WTC11 (cell line): ENCODE measurements at regions not wholly inside any gene's neighbourhood (a gene's known extent, or its start where the extent isn't known, plus 50 kb on each side); places are given as distances from the start of the nearest gene placed in this dataset.

Experiments used
- ATAC-seq: fragments of 200-7000 bp; cut with Tn5 transposase; 2 replicates; pipeline ENCODE4 v1.10.0; 2021; ENCODE audit warnings: mild to moderate bottlenecking, moderate library complexity
- CTCF ChIA-PET: fragments of 300-600 bp; sonication (Branson Sonifier 250); formaldehyde crosslinking; loops from one replicate; lab custom pipeline; 2021; ENCODE audit warnings: antibody characterized with exemption; lab: Charles Lee
- POLR2A ChIA-PET: fragments of 350-600 bp; sonication (Branson Sonifier 250); formaldehyde crosslinking; loops from one replicate; lab custom pipeline; 2021; ENCODE audit warnings: antibody characterized with exemption; lab: Charles Lee
- DNase-seq: peaks from one replicate; pipeline ENCODE4 v3.0.0; 2021; ENCODE audit warnings: low spot score
- H3K27ac Mint-ChIP-seq: 2 replicates; pipeline ENCODE4 v1.8.0; 2021; ENCODE audit warnings: mixed read lengths
- H3K27me3 Mint-ChIP-seq: 2 replicates; pipeline ENCODE4 v1.8.0; 2021; ENCODE audit warnings: low read depth, mild to moderate bottlenecking, moderate library complexity, mixed read lengths
- H3K36me3 Mint-ChIP-seq: 2 replicates; pipeline ENCODE4 v1.8.0; 2021; ENCODE audit warnings: mixed read lengths
- H3K4me1 Mint-ChIP-seq: 2 replicates; pipeline ENCODE4 v1.8.0; 2022; ENCODE audit warnings: mixed read lengths
- H3K4me3 Mint-ChIP-seq: 2 replicates; pipeline ENCODE4 v1.8.0; 2021; ENCODE audit warnings: mild to moderate bottlenecking, moderate library complexity, mixed read lengths
- H3K9me3 Mint-ChIP-seq: 2 replicates; pipeline ENCODE4 v1.8.0; 2021; ENCODE audit warnings: mixed read lengths
- CBFB ChIP-seq: sonication (generic); formaldehyde crosslinking; IDR thresholded peaks from 2 replicates; pipeline ENCODE4 v1.8.1; 2022; ENCODE audit warnings: mild to moderate bottlenecking, low read depth, missing genetic modification reagents
- E2F1 ChIP-seq: sonication (generic); formaldehyde crosslinking; IDR thresholded peaks from 2 replicates; pipeline ENCODE4 v1.8.0; 2022; ENCODE audit warnings: mild to moderate bottlenecking, missing genetic modification reagents
- ELF4 ChIP-seq: sonication (generic); formaldehyde crosslinking; IDR thresholded peaks from 2 replicates; pipeline ENCODE4 v1.8.1; 2022; ENCODE audit warnings: low read depth, mild to moderate bottlenecking, moderate library complexity, missing genetic modification reagents
- FOXP1 ChIP-seq: sonication (generic); formaldehyde crosslinking; IDR thresholded peaks from 2 replicates; pipeline ENCODE4 v1.8.0; 2022; ENCODE audit warnings: missing genetic modification reagents, mild to moderate bottlenecking, moderate library complexity, borderline replicate concordance
- GRHL2 ChIP-seq: fragments of 250-450 bp; sonication (Bioruptor Pico); IDR thresholded peaks from 2 replicates; pipeline ENCODE4 v1.8.0; 2022; ENCODE audit warnings: mild to moderate bottlenecking, moderate library complexity; ENCODE audit not compliant: insufficient replicate concordance, severe bottlenecking
- IRF1 ChIP-seq: sonication (generic); formaldehyde crosslinking; IDR thresholded peaks from 2 replicates; pipeline ENCODE4 v1.8.0; 2023; ENCODE audit warnings: missing genetic modification reagents
- MXD4 ChIP-seq: fragments of 250-450 bp; sonication (Bioruptor Pico); IDR thresholded peaks from 2 replicates; pipeline ENCODE4 v1.8.0; 2021; ENCODE audit warnings: mild to moderate bottlenecking, moderate library complexity, borderline replicate concordance
- MYBL2 ChIP-seq: sonication (generic); formaldehyde crosslinking; IDR thresholded peaks from 2 replicates; pipeline ENCODE4 v1.8.1; 2023; ENCODE audit warnings: mild to moderate bottlenecking, moderate library complexity, missing genetic modification reagents
- PRDM15 ChIP-seq: sonication (generic); formaldehyde crosslinking; IDR thresholded peaks from 2 replicates; pipeline ENCODE4 v1.8.0; 2022; ENCODE audit warnings: missing genetic modification reagents
- SOX15 ChIP-seq: fragments of 250-450 bp; sonication (Bioruptor Pico); IDR thresholded peaks from 2 replicates; pipeline ENCODE4 v1.9.0; 2021; ENCODE audit warnings: mild to moderate bottlenecking
- USF2 ChIP-seq: sonication (generic); formaldehyde crosslinking; IDR thresholded peaks from 2 replicates; pipeline ENCODE4 v1.8.1; 2023; ENCODE audit warnings: mild to moderate bottlenecking, missing genetic modification reagents, moderate library complexity
- ZNF281 ChIP-seq: sonication (generic); formaldehyde crosslinking; IDR thresholded peaks from 2 replicates; pipeline ENCODE4 v1.8.0; 2023; ENCODE audit warnings: mild to moderate bottlenecking, missing genetic modification reagents
- ZNF532 ChIP-seq: fragments of 250-450 bp; sonication (Bioruptor Pico); IDR thresholded peaks from 2 replicates; pipeline ENCODE4 v1.9.0; 2021; ENCODE audit warnings: mild to moderate bottlenecking, borderline replicate concordance
- ZSCAN18 ChIP-seq: fragments of 250-450 bp; sonication (Bioruptor Pico); IDR thresholded peaks from 2 replicates; pipeline ENCODE4 v2.1.2; 2022; ENCODE audit warnings: mild to moderate bottlenecking, moderate library complexity

- TF ChIP-seq ZNF281 (CRISPR knock-in tag) (no peak), IRF1 (CRISPR knock-in tag) (no peak), GRHL2 (CRISPR knock-in tag) (no peak), PRDM15 (no peak), ZNF532 (CRISPR knock-in tag) (no peak), E2F1 (no peak), USF2 (no peak), CBFB (CRISPR knock-in tag) (no peak), ELF4 (CRISPR knock-in tag) (no peak), SOX15 (no peak), ZSCAN18 (CRISPR knock-in tag) (no peak), MYBL2 (no peak), MXD4 (no peak), FOXP1 (CRISPR knock-in tag) (no peak)
- TF ChIP-seq, all 79 proteins: peak for 0
- no peak overlapping the region for H3K27ac Mint-ChIP-seq
- H3K4me3 Mint-ChIP-seq = no peak overlapping the region
- CTCF ChIA-PET = interaction anchor here (1.4 kb wide), 1 partner anchor 9 kb away, joined by 5 read pairs; no protein-coding TSS in a partner anchor
- no peaks in the 10 kb centered on the region for H3K4me1 Mint-ChIP-seq
- H3K27me3 Mint-ChIP-seq = peaks cover 25% of the 10 kb centered on the region
- POLR2A ChIA-PET = no interaction called here
- H3K36me3 Mint-ChIP-seq = no peaks in the 10 kb centered on the region
- ATAC-seq (no peak), DNase-seq (no peak)
- H3K9me3 Mint-ChIP-seq = peaks cover 18% of the 10 kb centered on the region
These were observed 261.9 kb downstream of the CDH26 start for GRCh38 chr20:60219984-60220562.
